BLaER1 (cell line): ENCODE measurements at regions not wholly inside any gene's neighbourhood (a gene's known extent, or its start where the extent isn't known, plus 50 kb on each side); places are given as distances from the start of the nearest gene placed in this dataset.
"Not testable (repeated sequence)": the region's sequence is repeated elsewhere in the genome, so short reads cannot be mapped to it uniquely, and the experiment has no call there.

ENCODE experiments used
- H3K27ac ChIP-seq: shearing (Covaris generic); formaldehyde crosslinking; 2 replicates; pipeline ENCODE4 v1.8.1; 2022
- H3K27me3 ChIP-seq: shearing (Covaris generic); formaldehyde crosslinking; 2 replicates; pipeline ENCODE4 v1.8.1; 2022
- H3K36me3 ChIP-seq: shearing (Covaris generic); formaldehyde crosslinking; 2 replicates; pipeline ENCODE4 v1.8.1; 2022
- H3K4me1 ChIP-seq: shearing (Covaris generic); formaldehyde crosslinking; 2 replicates; pipeline ENCODE4 v1.8.1; 2022
- H3K4me2 ChIP-seq: shearing (Covaris generic); formaldehyde crosslinking; 2 replicates; pipeline ENCODE4 v1.8.1; 2022
- H3K4me3 ChIP-seq: shearing (Covaris generic); formaldehyde crosslinking; 2 replicates; pipeline ENCODE4 v1.8.1; 2022
- H3K9ac ChIP-seq: shearing (Covaris generic); formaldehyde crosslinking; 2 replicates; pipeline ENCODE4 v1.8.1; 2022
- H3K9me3 ChIP-seq: shearing (Covaris generic); formaldehyde crosslinking; 2 replicates; pipeline ENCODE4 v1.8.1; 2022
- H4K20me1 ChIP-seq: shearing (Covaris generic); formaldehyde crosslinking; 2 replicates; pipeline ENCODE4 v1.8.1; 2022
- Cebpa-rat ChIP-seq: shearing (Covaris generic); IDR thresholded peaks from 2 replicates; pipeline ENCODE4 v1.8.1; 2022

DNA sequence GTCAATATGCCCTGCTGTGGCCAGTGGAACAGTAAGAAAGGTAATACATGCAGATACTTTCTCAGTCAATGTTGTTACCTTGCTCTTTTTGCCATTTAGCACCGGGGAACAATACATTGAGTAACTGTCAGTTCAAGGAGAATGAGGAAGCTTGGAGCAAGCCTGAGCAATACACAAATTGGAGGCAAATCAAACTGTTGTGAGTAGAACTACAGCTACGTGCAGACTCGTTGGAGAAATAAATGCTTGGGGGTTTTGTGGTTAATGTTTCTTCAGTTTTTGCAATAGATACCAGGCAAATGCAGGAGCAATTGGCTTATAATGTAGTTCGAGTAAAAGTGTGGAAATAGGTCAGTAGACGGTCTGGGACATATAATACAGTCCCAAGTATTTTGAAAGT is 587.3 kb upstream of the ROBO1 start:
- Histone ChIP-seq H3K9ac (no peak overlapping the region), H3K4me3 (no peak overlapping the region), H3K36me3 (no peaks in the 10 kb centered on the region), H3K4me2 (no peak overlapping the region), H3K27me3 (no peaks in the 10 kb centered on the region), H3K27ac (no peak overlapping the region), H3K9me3 (no peaks in the 10 kb centered on the region), H3K4me1 (no peaks in the 10 kb centered on the region), H4K20me1 (no peaks in the 10 kb centered on the region)
- TF ChIP-seq Cebpa-rat, result no peak

DNA sequence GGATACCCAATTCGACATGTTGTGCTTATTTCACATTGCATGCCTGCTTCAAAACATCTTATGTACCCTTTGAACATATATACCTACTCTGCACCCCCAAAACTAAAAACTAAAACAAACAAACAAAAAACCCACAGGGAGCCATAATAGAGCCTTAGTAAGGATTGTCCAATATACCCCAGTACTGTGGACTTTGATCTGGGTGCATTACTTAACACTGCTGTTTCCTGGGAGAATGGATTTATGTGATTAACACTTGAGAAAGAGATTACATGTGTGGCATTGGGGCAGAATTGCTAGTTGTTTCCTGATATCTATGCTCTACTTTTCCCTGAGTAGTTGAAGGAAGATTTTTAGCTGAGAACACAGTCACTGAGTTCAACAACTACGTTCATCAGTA is 583.4 kb upstream of the ROBO1 start:
- H3K27me3 ChIP-seq, result no peaks in the 10 kb centered on the region
- H3K4me3 ChIP-seq, result no peak overlapping the region
- H3K9ac ChIP-seq, result no peak overlapping the region
- no peak overlapping the region for H3K4me2 ChIP-seq
- no peaks in the 10 kb centered on the region for H4K20me1 ChIP-seq
- H3K36me3 ChIP-seq, result no peaks in the 10 kb centered on the region
- no peaks in the 10 kb centered on the region for H3K9me3 ChIP-seq
- no peak for TF ChIP-seq Cebpa-rat
- H3K27ac ChIP-seq, result no peak overlapping the region
- no peaks in the 10 kb centered on the region for H3K4me1 ChIP-seq

DNA sequence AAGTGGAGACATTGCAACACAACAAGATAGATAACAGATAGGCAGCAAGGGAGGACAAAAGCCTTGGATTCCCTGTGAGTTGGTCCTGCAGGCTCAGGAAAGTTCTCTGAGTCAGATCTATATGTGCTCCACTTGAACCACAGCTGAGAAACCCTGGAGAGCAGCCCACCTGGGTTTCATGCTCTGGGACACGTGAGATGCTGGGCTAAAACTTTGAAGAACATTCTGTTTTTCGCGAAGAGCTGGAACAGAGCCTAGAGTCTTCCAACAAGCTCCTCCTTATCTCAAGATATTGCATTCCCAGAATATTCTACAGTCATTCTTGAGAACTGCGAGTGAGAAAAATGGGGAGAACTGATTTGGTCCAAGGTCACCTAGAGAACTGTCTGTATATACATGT is 583.0 kb upstream of the ROBO1 start:
- Histone ChIP-seq H3K27ac (no peak overlapping the region), H3K9me3 (no peaks in the 10 kb centered on the region), H3K4me1 (no peaks in the 10 kb centered on the region), H3K36me3 (no peaks in the 10 kb centered on the region), H4K20me1 (no peaks in the 10 kb centered on the region), H3K4me2 (no peak overlapping the region), H3K27me3 (no peaks in the 10 kb centered on the region), H3K9ac (no peak overlapping the region), H3K4me3 (no peak overlapping the region)
- no peak for TF ChIP-seq Cebpa-rat

DNA sequence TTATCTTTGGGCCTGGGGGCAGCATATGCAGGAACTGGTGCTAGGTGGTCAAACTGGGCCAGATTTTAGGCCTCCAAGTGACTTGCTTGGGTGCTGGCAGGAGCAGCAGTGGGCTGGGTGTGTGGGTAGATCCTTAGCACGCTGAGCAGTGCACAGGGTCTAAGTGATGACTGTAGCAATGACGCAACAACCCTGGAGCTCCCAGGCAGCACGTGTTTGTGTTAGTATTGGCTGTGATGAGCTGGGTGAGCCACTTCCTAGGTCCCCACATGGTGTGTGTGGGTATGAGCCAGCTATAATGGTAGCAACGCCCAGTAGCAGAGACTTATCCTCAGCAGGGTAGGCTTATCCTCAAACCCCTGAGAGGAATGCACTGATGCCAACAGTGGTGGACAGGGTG is 570.6 kb upstream of the ROBO1 start:
- H3K4me2 ChIP-seq, result no peak overlapping the region
- H3K4me1 ChIP-seq, result no peaks in the 10 kb centered on the region
- no peak overlapping the region for H3K4me3 ChIP-seq
- no peak overlapping the region for H3K27ac ChIP-seq
- no peaks in the 10 kb centered on the region for H3K36me3 ChIP-seq
- no peak for TF ChIP-seq Cebpa-rat
- no peaks in the 10 kb centered on the region for H3K27me3 ChIP-seq
- H3K9me3 ChIP-seq, result no peaks in the 10 kb centered on the region
- no peak overlapping the region for H3K9ac ChIP-seq
- H4K20me1 ChIP-seq, result no peaks in the 10 kb centered on the region

DNA sequence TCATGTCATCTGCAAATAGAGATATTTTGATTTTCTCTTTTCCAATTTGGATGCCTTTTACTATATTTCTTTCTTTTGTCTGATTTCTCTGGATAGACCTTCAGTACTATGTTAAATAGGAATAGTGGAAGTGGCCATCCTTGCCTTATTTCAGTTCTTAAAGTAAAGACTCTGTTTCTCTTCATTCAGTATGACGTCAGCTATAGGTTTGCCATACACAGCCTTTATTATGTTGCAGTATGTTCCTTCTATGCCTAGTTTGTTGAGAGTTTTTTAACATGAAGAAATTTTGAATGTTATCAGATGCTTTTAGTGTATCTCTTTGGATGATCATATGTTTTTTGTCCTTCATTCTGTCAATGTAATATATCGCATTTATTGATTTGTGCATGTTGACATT is 566.7 kb upstream of the ROBO1 start:
- Histone ChIP-seq H4K20me1 (no peaks in the 10 kb centered on the region), H3K4me1 (no peaks in the 10 kb centered on the region), H3K36me3 (no peaks in the 10 kb centered on the region), H3K4me2 (no peak overlapping the region), H3K27me3 (no peaks in the 10 kb centered on the region), H3K4me3 (no peak overlapping the region), H3K9ac (no peak overlapping the region), H3K9me3 (no peaks in the 10 kb centered on the region), H3K27ac (no peak overlapping the region)
- no peak for TF ChIP-seq Cebpa-rat

DNA sequence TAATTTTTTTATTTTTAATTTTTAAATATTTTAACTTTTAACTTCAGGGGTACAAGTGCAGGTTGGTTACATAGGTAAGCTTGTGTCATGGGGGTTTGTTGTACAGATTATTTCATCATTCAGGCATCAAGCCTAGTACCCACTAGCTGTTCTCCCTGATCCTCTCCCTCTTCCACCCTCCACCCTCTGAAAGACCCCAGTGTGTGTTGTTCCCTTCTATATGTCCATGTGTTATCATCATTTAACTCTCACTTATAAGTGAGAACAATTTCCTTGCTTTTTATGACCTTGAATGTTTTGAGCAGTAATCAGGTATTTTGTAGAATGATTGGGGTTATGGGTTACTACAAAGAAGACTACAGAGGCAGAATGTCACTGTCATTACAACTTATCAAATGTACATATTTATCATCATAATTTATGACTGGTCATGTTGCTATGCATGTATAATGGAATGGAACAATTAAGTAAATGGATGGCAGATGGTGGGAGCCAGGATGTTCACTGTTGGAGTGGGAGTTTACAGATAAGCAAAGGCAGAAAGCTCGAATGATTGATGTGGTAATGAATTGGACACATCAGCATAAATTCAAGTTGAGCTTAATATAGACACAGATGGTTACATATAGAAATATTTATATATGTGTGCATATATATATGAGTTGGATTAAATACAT is 563.8 kb upstream of the ROBO1 start:
- no peaks in the 10 kb centered on the region for H4K20me1 ChIP-seq
- no peak overlapping the region for H3K27ac ChIP-seq
- no peak overlapping the region for H3K4me2 ChIP-seq
- H3K9me3 ChIP-seq, result no peaks in the 10 kb centered on the region
- TF ChIP-seq Cebpa-rat, result no peak
- no peaks in the 10 kb centered on the region for H3K4me1 ChIP-seq
- H3K4me3 ChIP-seq, result no peak overlapping the region
- H3K27me3 ChIP-seq, result no peaks in the 10 kb centered on the region
- H3K36me3 ChIP-seq, result no peaks in the 10 kb centered on the region
- H3K9ac ChIP-seq, result no peak overlapping the region

DNA sequence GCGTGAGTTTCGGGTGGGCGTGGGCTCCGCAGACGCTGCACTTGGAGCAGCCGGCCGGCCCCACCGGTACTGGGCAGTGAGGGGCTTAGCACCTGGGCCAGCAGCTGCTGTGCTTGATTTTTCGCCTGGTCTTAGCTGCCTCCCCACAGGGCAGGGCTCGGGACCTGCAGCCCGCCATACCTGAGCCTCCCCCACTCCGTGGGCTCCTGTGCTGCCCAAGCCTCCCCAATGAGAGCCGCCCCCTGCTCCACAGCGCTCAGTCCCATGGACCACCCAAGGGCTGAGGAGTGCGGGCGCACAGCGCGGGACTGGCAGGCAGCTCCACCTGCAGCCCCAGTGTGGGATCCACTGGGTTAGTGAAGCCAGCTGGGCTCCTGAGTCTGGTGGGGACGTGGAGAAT is 546.7 kb upstream of the ROBO1 start:
- not testable (repeated sequence) for H3K9me3 ChIP-seq, H3K4me3 ChIP-seq, H3K4me2 ChIP-seq, H3K4me1 ChIP-seq, H3K27me3 ChIP-seq, H3K27ac ChIP-seq, H3K9ac ChIP-seq, H4K20me1 ChIP-seq, H3K36me3 ChIP-seq

DNA sequence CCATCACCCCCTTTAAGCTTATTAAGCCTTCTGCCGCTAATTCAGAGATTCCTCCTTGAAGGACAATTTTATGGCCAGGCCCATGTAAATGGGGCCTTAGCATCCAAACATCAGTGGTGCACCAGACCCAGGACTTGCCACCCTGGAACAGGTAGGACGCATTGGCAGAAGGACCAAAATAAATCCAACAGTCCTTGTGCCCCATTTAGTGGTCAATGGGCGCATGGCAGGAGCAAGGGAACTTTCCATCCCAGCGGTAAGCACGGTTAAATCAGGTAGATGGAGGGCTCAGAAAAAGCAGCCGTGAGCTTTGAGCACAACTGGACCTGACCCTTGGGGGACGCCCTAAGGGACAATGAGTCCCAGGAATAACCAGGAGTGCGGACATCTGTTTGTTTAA is 540.8 kb upstream of the ROBO1 start:
- no peak overlapping the region for H3K9ac ChIP-seq
- H3K36me3 ChIP-seq, result no peaks in the 10 kb centered on the region
- H3K27me3 ChIP-seq, result no peaks in the 10 kb centered on the region
- no peak overlapping the region for H3K4me2 ChIP-seq
- no peaks in the 10 kb centered on the region for H4K20me1 ChIP-seq
- no peaks in the 10 kb centered on the region for H3K9me3 ChIP-seq
- TF ChIP-seq Cebpa-rat, result no peak
- no peak overlapping the region for H3K4me3 ChIP-seq
- no peak overlapping the region for H3K27ac ChIP-seq
- no peaks in the 10 kb centered on the region for H3K4me1 ChIP-seq

DNA sequence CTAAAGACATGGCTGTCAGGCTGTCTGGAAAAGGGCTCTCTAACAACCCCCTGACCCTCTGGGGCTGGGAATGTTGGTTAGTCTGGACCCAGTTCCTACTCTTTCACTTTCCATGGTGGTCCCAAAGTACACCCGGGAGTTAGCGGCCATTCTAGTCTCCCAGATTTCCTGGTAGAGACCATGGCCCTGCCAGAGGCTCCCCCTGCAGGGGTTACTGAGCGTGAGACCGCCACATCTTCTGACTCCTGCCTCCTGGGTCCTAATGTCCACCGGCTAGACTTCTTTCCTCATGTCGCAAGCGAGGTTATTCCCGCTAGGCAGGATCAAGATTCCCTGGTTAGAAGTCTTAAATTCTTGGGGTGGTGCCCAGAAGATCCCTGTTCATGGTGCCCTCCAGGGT is 540.0 kb upstream of the ROBO1 start:
- Histone ChIP-seq H3K4me3 (no peak overlapping the region), H3K9me3 (no peaks in the 10 kb centered on the region), H3K9ac (no peak overlapping the region), H3K27ac (no peak overlapping the region), H4K20me1 (no peaks in the 10 kb centered on the region), H3K36me3 (no peaks in the 10 kb centered on the region), H3K4me1 (no peaks in the 10 kb centered on the region), H3K4me2 (no peak overlapping the region), H3K27me3 (no peaks in the 10 kb centered on the region)
- TF ChIP-seq Cebpa-rat, result no peak

DNA sequence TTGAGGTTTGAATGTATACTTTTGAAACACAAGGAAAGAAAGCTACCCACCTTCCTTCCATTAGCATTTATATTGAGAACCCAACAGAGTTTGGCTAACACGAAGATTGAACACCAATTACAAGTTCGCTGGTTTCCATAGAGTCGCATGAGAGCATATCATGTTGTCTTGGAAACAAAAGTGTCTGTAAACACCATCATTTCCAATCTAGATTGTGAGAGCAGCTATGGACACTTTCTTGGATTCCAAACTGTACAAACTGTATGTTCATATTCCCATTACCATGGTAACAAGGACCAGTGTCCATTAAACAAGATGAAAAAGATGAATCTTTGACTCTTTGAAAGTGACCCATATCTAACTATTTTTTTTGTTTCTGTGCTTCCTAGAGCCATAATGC is 529.9 kb upstream of the ROBO1 start:
- TF ChIP-seq Cebpa-rat, result no peak
- no peaks in the 10 kb centered on the region for H3K4me1 ChIP-seq
- no peak overlapping the region for H3K9ac ChIP-seq

DNA sequence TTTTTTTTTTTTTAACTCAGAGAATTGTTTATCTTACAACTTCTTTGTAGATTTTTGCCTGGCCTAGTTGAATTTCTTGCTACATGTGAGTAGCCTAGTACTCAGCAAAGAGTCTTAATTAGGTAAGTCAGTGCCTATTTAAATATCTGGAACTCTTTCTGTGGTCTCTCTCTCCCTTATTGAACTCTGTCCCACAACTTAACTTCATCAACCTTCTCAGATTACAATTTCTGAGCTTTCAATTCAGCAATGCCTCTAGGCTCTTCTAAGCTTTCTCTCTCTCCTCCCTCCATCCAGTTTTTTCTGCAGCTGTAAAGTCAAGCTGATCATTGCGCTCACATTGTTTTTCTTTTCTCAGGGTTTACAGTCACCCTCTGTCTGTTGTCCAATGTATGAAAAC is 517.6 kb upstream of the ROBO1 start:
- no peak overlapping the region for H3K9ac ChIP-seq
- H3K27me3 ChIP-seq, result no peaks in the 10 kb centered on the region
- H3K4me3 ChIP-seq, result no peak overlapping the region
- H3K4me1 ChIP-seq, result no peaks in the 10 kb centered on the region
- H3K9me3 ChIP-seq, result no peaks in the 10 kb centered on the region
- H3K27ac ChIP-seq, result no peak overlapping the region
- H3K4me2 ChIP-seq, result no peak overlapping the region
- TF ChIP-seq Cebpa-rat, result no peak
- H4K20me1 ChIP-seq, result no peaks in the 10 kb centered on the region
- H3K36me3 ChIP-seq, result no peaks in the 10 kb centered on the region

More for the DNA sequence above, 529.9 kb upstream of the ROBO1 start:
- Histone ChIP-seq H3K27me3 (no peaks in the 10 kb centered on the region), H4K20me1 (no peaks in the 10 kb centered on the region), H3K9me3 (no peaks in the 10 kb centered on the region), H3K36me3 (no peaks in the 10 kb centered on the region), H3K27ac (no peak overlapping the region), H3K4me3 (no peak overlapping the region), H3K4me2 (no peak overlapping the region)
